H9 (cell line): ENCODE measurements at regions not wholly inside any gene's neighbourhood (a gene's known extent, or its start where the extent isn't known, plus 50 kb on each side); places are given as distances from the start of the nearest gene placed in this dataset.

Experiments
- DNase-seq: peaks from one replicate; pipeline ENCODE4 v3.0.0-alpha.2; 2017
- H2AFZ ChIP-seq: one replicate; pipeline ENCODE4 v1.6.1; 2013; ENCODE audit warnings: mild to moderate bottlenecking, low read length, control low read depth, moderate library complexity
- H2AK5ac ChIP-seq: 2 replicates; pipeline ENCODE4 v1.6.1; 2013; ENCODE audit warnings: low read length, control low read depth, mixed read lengths; ENCODE audit not compliant: insufficient read length
- H2BK120ac ChIP-seq: one replicate; pipeline ENCODE4 v1.6.1; 2013; ENCODE audit warnings: low read depth, mild to moderate bottlenecking, low read length, control low read depth, inconsistent platforms; ENCODE audit not compliant: poor library complexity, severe bottlenecking
- H2BK12ac ChIP-seq: 2 replicates; pipeline ENCODE4 v1.6.1; 2013; ENCODE audit warnings: low read length, control low read depth, mixed read lengths, low read depth; ENCODE audit not compliant: insufficient read length
- H2BK15ac ChIP-seq: 2 replicates; pipeline ENCODE4 v1.6.1; 2013; ENCODE audit warnings: low read depth, low read length, control low read depth
- H2BK20ac ChIP-seq: one replicate; pipeline ENCODE4 v1.6.1; 2013; ENCODE audit warnings: low read depth, mild to moderate bottlenecking, low read length, control low read depth, inconsistent platforms; ENCODE audit not compliant: poor library complexity, severe bottlenecking
- H2BK5ac ChIP-seq: 2 replicates; pipeline ENCODE4 v1.6.1; 2013; ENCODE audit warnings: low read length, control low read depth, mixed read lengths; ENCODE audit not compliant: insufficient read length
- H3K14ac ChIP-seq: 2 replicates; pipeline ENCODE4 v1.6.1; 2013; ENCODE audit warnings: low read length, control low read depth; ENCODE audit not compliant: insufficient read depth
- H3K18ac ChIP-seq: 2 replicates; pipeline ENCODE4 v1.6.1; 2013; ENCODE audit warnings: low read depth, mild to moderate bottlenecking, mixed read lengths, low read length, control low read depth; ENCODE audit not compliant: insufficient read length
- H3K23ac ChIP-seq: 2 replicates; pipeline ENCODE4 v1.6.1; 2013; ENCODE audit warnings: low read length, control low read depth, mixed read lengths, low read depth; ENCODE audit not compliant: insufficient read length
- H3K23me2 ChIP-seq: 2 replicates; pipeline ENCODE4 v1.6.1; 2013; ENCODE audit warnings: low read depth, mild to moderate bottlenecking, mixed read lengths, low read length, control low read depth; ENCODE audit not compliant: insufficient read length, poor library complexity, severe bottlenecking
- H3K27ac ChIP-seq: 2 replicates; pipeline ENCODE4 v1.5.1; 2013; ENCODE audit warnings: low read length, control low read depth, mixed read lengths, low read depth; ENCODE audit not compliant: insufficient read length
- H3K27me3 ChIP-seq: 2 replicates; pipeline ENCODE4 v1.6.1; 2013; ENCODE audit warnings: low read length, control low read depth, inconsistent platforms; ENCODE audit not compliant: insufficient read depth
- H3K4ac ChIP-seq: 2 replicates; pipeline ENCODE4 v1.6.1; 2013; ENCODE audit warnings: low read depth, mild to moderate bottlenecking, control low read depth, inconsistent platforms, low read length, moderate library complexity
- H3K4me1 ChIP-seq: 2 replicates; pipeline ENCODE4 v1.6.1; 2013; ENCODE audit warnings: low read length, control low read depth, inconsistent platforms; ENCODE audit not compliant: insufficient read depth
- H3K4me2 ChIP-seq: 2 replicates; pipeline ENCODE4 v1.6.1; 2013; ENCODE audit warnings: low read length, control low read depth, mixed read lengths; ENCODE audit not compliant: insufficient read length, insufficient read depth
- H3K56ac ChIP-seq: 2 replicates; pipeline ENCODE4 v1.6.1; 2013; ENCODE audit warnings: low read depth, mild to moderate bottlenecking, mixed read lengths, low read length, control low read depth; ENCODE audit not compliant: insufficient read length
- H3K79me1 ChIP-seq: 2 replicates; pipeline ENCODE4 v1.6.1; 2013; ENCODE audit warnings: low read depth, mild to moderate bottlenecking, moderate library complexity, low read length, control low read depth, inconsistent platforms; ENCODE audit not compliant: insufficient read depth, poor library complexity, severe bottlenecking
- H3K79me2 ChIP-seq: 2 replicates; pipeline ENCODE4 v1.6.1; 2013; ENCODE audit warnings: low read length, control low read depth, inconsistent platforms; ENCODE audit not compliant: insufficient read depth
- H3K9ac ChIP-seq: 2 replicates; pipeline ENCODE4 v1.6.1; 2013; ENCODE audit warnings: low read length, control low read depth, mixed read lengths; ENCODE audit not compliant: insufficient read length; ENCODE audit errors: extremely low read depth
- H3K9me3 ChIP-seq: one replicate; pipeline ENCODE4 v1.6.1; 2013; ENCODE audit warnings: low read depth, low read length, inconsistent platforms; ENCODE audit not compliant: control insufficient read depth
- H3T11ph ChIP-seq: one replicate; pipeline ENCODE4 v1.6.1; 2013; ENCODE audit warnings: mild to moderate bottlenecking, low read length, control low read depth, inconsistent platforms
- H4K20me1 ChIP-seq: one replicate; pipeline ENCODE4 v1.6.1; 2013; ENCODE audit not compliant: control insufficient read depth, insufficient read length, insufficient read depth
- H4K5ac ChIP-seq: 2 replicates; pipeline ENCODE4 v1.6.1; 2013; ENCODE audit warnings: low read depth, mild to moderate bottlenecking, mixed read lengths, low read length, control low read depth; ENCODE audit not compliant: insufficient read length
- H4K8ac ChIP-seq: replicated peaks from 2 replicates; pipeline ENCODE4 v1.6.1; 2013; ENCODE audit warnings: low read length, control low read depth, mixed read lengths, low read depth; ENCODE audit not compliant: insufficient read length
- H4K91ac ChIP-seq: 2 replicates; pipeline ENCODE4 v1.6.1; 2013; ENCODE audit warnings: low read depth, mild to moderate bottlenecking, moderate library complexity, mixed read lengths, low read length, control low read depth; ENCODE audit not compliant: insufficient read length
- H3K27ac Mint-ChIP-seq, 3 experiments: 2 replicates in 2 of 3; 3 replicates in 1 of 3; pipeline ENCODE4 v1.8.0; 2020 to 2021; ENCODE audit warnings: mixed read lengths in 3 of 3, mild to moderate bottlenecking in 1 of 3, moderate library complexity in 1 of 3
- H3K27me3 Mint-ChIP-seq: 2 replicates; pipeline ENCODE4 v1.8.0; 2021; ENCODE audit warnings: low read depth, mild to moderate bottlenecking, moderate library complexity, mixed read lengths
- H3K36me3 Mint-ChIP-seq, 3 experiments: 2 replicates in 2 of 3; 3 replicates in 1 of 3; pipeline ENCODE4 v1.8.0; 2020 to 2021; ENCODE audit warnings: low read depth in 3 of 3, mixed read lengths in 3 of 3; ENCODE audit not compliant: insufficient read depth in 1 of 3
- H3K4me1 Mint-ChIP-seq, 2 experiments: 2 replicates each; pipeline ENCODE4 v1.8.0; 2020; ENCODE audit warnings: mixed read lengths in 2 of 2
- H3K4me3 Mint-ChIP-seq, 2 experiments: 2 replicates in 1 of 2; 3 replicates in 1 of 2; pipeline ENCODE4 v1.8.0; 2020 to 2021; ENCODE audit warnings: mild to moderate bottlenecking in 2 of 2, mixed read lengths in 2 of 2, moderate library complexity in 1 of 2
- H3K9me3 Mint-ChIP-seq, 2 experiments: 2 replicates in 1 of 2; 3 replicates in 1 of 2; pipeline ENCODE4 v1.8.0; 2020; ENCODE audit warnings: mild to moderate bottlenecking in 2 of 2, mixed read lengths in 2 of 2, moderate library complexity in 1 of 2
- WGBS: extraction: QIAGEN DNeasy Blood & Tissue Kit; methylation state at CpG from one replicate; pipeline ENCODE4 v1.1.7; 2013; ENCODE audit warnings: missing lambda C conversion rate, low lambda C conversion rate, mixed read lengths; ENCODE audit not compliant: insufficient read length; ENCODE audit errors: extremely low coverage; 5-methylcytosine and 5-hydroxymethylcytosine counted together
- TF ChIP-seq, protein P1 (sequence below): fragments of 200-600 bp; sonication (generic); conservative IDR thresholded peaks from 3 replicates; pipeline ENCODE4 v1.8.0; 2021; ENCODE audit warnings: antibody characterized with exemption, mild to moderate bottlenecking

DNA sequence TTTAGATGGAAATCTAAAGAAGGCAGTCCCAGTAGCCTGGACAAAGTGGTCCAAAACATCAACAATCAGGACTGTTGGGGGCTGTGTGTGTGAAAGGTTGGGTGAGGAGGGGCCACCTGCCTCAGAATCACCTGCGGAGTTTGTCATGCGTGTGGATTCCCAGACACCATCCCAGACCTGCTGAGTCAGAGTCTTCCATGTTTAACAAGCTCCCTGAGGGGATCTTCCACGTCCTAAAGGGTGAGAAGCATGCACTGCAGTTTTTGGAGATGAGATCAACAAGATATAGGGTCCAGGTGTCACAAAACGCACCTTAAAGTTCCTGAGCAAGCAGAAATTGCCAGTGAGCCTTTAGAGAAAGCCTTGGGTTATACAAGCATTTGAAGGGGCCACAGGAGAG lies 207.0 kb upstream of the FAM9B start:
- no peak overlapping the region for H4K8ac ChIP-seq
- Mint-ChIP-seq H3K36me3 (peaks cover 0 to 3% (median 0%) of the 10 kb centered on the region in 3 experiments; a peak in 2 of 7 replicates), H3K4me1 (peaks cover 0 to 3% of the 10 kb centered on the region in 2 experiments; a peak in 2 of 4 replicates), H3K27me3 (no peaks in the 10 kb centered on the region; the same call in 1 of the 2 replicates), H3K27ac (no peak overlapping the region), H3K9me3 (peaks cover 0 to 49% of the 10 kb centered on the region in 2 experiments; a peak in 2 of 5 replicates), H3K4me3 (no peak overlapping the region)
- no peak overlapping the region for H3K9ac ChIP-seq
- DNase-seq: no peak
- no peaks in the 10 kb centered on the region for H3K79me2 ChIP-seq
- no peak overlapping the region for H4K91ac ChIP-seq
- no peak overlapping the region for H3K18ac ChIP-seq
- H2BK12ac ChIP-seq: no peak overlapping the region
- no peak overlapping the region for H2BK20ac ChIP-seq
- no peak overlapping the region for H3K27ac ChIP-seq
- H3K56ac ChIP-seq: no peak overlapping the region
- H3K23ac ChIP-seq: no peak overlapping the region
- no CpG with 5 or more reads among the region's 4 CpGs for WGBS
- no peak overlapping the region for H4K5ac ChIP-seq
- no peaks in the 10 kb centered on the region for H3K79me1 ChIP-seq
- no peaks in the 10 kb centered on the region for H3K27me3 ChIP-seq
- no peaks in the 10 kb centered on the region; the same call in 1 of the 2 replicates for H3K4me1 ChIP-seq
- no peaks in the 10 kb centered on the region for H4K20me1 ChIP-seq
- no peak overlapping the region for H2BK15ac ChIP-seq
- no peak overlapping the region for H3K4me2 ChIP-seq
- no peak overlapping the region for H2AFZ ChIP-seq
- H3K14ac ChIP-seq: no peak overlapping the region
- H3T11ph ChIP-seq: no peak overlapping the region
- H2BK120ac ChIP-seq: no peak overlapping the region
- H2AK5ac ChIP-seq: no peak overlapping the region
- no peak overlapping the region for H3K4ac ChIP-seq
- TF ChIP-seq, protein P1, sequence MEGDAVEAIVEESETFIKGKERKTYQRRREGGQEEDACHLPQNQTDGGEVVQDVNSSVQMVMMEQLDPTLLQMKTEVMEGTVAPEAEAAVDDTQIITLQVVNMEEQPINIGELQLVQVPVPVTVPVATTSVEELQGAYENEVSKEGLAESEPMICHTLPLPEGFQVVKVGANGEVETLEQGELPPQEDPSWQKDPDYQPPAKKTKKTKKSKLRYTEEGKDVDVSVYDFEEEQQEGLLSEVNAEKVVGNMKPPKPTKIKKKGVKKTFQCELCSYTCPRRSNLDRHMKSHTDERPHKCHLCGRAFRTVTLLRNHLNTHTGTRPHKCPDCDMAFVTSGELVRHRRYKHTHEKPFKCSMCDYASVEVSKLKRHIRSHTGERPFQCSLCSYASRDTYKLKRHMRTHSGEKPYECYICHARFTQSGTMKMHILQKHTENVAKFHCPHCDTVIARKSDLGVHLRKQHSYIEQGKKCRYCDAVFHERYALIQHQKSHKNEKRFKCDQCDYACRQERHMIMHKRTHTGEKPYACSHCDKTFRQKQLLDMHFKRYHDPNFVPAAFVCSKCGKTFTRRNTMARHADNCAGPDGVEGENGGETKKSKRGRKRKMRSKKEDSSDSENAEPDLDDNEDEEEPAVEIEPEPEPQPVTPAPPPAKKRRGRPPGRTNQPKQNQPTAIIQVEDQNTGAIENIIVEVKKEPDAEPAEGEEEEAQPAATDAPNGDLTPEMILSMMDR: no peak
- H2BK5ac ChIP-seq: no peak overlapping the region
- H3K23me2 ChIP-seq: no peaks in the 10 kb centered on the region
- H3K9me3 ChIP-seq: no peaks in the 10 kb centered on the region
